A204.1 (cell line): ENCODE measurements at regions not wholly inside any gene's neighbourhood (a gene's known extent, or its start where the extent isn't known, plus 50 kb on each side); places are given as distances from the start of the nearest gene placed in this dataset.

Experiments used
- FAIRE-seq: peaks from 2 replicates; lab custom pipeline; 2012; peaks lifted over from hg19 to GRCh38; lab: Jason Lieb, UNC

- no peak for FAIRE-seq
Measured at GRCh38 chr18:39721712-39722111, 2156.1 kb upstream of the CELF4 start.

- FAIRE-seq = no peak
Measured at GRCh38 chr18:39713961-39714360, 2148.4 kb upstream of the CELF4 start.

GRCh38 chr18:39711701-39712100 is 2146.1 kb upstream of the CELF4 start:
- FAIRE-seq = no peak

- no peak for FAIRE-seq
Measured at GRCh38 chr18:39705362-39705761, 2139.8 kb upstream of the CELF4 start.

- no peak for FAIRE-seq
Measured at GRCh38 chr18:39702888-39703287, 2137.3 kb upstream of the CELF4 start.

GRCh38 chr18:39701839-39702238 is 2136.2 kb upstream of the CELF4 start:
- FAIRE-seq = no peak

- no peak for FAIRE-seq
Measured at GRCh38 chr18:39701055-39701783, 2135.6 kb upstream of the CELF4 start.

GRCh38 chr18:39699340-39699964 is 2133.9 kb upstream of the CELF4 start:
- FAIRE-seq = no peak

GRCh38 chr18:39698436-39698835 is 2132.8 kb upstream of the CELF4 start:
- no peak for FAIRE-seq

GRCh38 chr18:39693359-39693758 is 2127.8 kb upstream of the CELF4 start:
- no peak for FAIRE-seq

GRCh38 chr18:39692367-39693015 is 2126.9 kb upstream of the CELF4 start:
- no peak for FAIRE-seq

GRCh38 chr18:39685303-39685902 is 2119.8 kb upstream of the CELF4 start:
- no peak for FAIRE-seq

- FAIRE-seq = no peak
Measured at GRCh38 chr18:39681061-39681460, 2115.5 kb upstream of the CELF4 start.

GRCh38 chr18:39675906-39676305 is 2110.3 kb upstream of the CELF4 start:
- no peak for FAIRE-seq

GRCh38 chr18:39675368-39675767 is 2109.8 kb upstream of the CELF4 start:
- no peak for FAIRE-seq

- FAIRE-seq = no peak
Measured at GRCh38 chr18:39672171-39672570, 2106.6 kb upstream of the CELF4 start.

GRCh38 chr18:39667905-39668304 is 2102.3 kb upstream of the CELF4 start:
- no peak for FAIRE-seq

- FAIRE-seq = no peak
Measured at GRCh38 chr18:39666541-39666940, 2100.9 kb upstream of the CELF4 start.

- FAIRE-seq = no peak
Measured at GRCh38 chr18:39661856-39662366, 2096.3 kb upstream of the CELF4 start.

GRCh38 chr18:39660141-39660540 is 2094.5 kb upstream of the CELF4 start:
- FAIRE-seq = no peak

GRCh38 chr18:39655341-39655740 is 2089.7 kb upstream of the CELF4 start:
- no peak for FAIRE-seq

- FAIRE-seq = no peak
Measured at GRCh38 chr18:39653221-39653620, 2087.6 kb upstream of the CELF4 start.

- no peak for FAIRE-seq
Measured at GRCh38 chr18:39648616-39649015, 2083.0 kb upstream of the CELF4 start.
